CD14-positive monocyte (primary cell): ENCODE measurements at regions not wholly inside any gene's neighbourhood (a gene's known extent, or its start where the extent isn't known, plus 50 kb on each side); places are given as distances from the start of the nearest gene placed in this dataset.

ENCODE experiments used
- DNase-seq, 3 donors: peaks; one replicate each; pipeline ENCODE4 v3.0.0-alpha.2; 2011 to 2022
- H2AFZ ChIP-seq: 2 replicates; pipeline ENCODE4 v1.6.0; 2012; ENCODE audit warnings: mild to moderate bottlenecking, low read depth, low read length, inconsistent platforms; ENCODE audit not compliant: insufficient read depth, poor library complexity, severe bottlenecking
- H3K27ac ChIP-seq, 2 donors: 1 replicate in 1 of 2; 2 replicates in 1 of 2; pipeline ENCODE4 v1.5.1; 2012 to 2013; ENCODE audit warnings: low read length in 2 of 2, control low read depth in 1 of 2, inconsistent platforms in 1 of 2, low read depth in 1 of 2, mild to moderate bottlenecking in 1 of 2
- H3K27me3 ChIP-seq, 2 donors: one replicate each; pipeline versions ENCODE4 v1.6.0 to v1.6.1; 2011 to 2013; ENCODE audit warnings: low read length in 2 of 2; ENCODE audit not compliant: control insufficient read depth in 2 of 2, insufficient read depth in 2 of 2
- H3K36me3 ChIP-seq, 2 donors: replicated peaks in 1 of 2; 1 replicate in 1 of 2; 2 replicates in 1 of 2; pipeline versions ENCODE4 v1.5.1 to v1.6.1; 2012 to 2013; ENCODE audit warnings: low read length in 2 of 2, control low read depth in 1 of 2, inconsistent platforms in 1 of 2, mild to moderate bottlenecking in 1 of 2; ENCODE audit not compliant: insufficient read depth in 2 of 2, control insufficient read depth in 1 of 2
- H3K4me1 ChIP-seq, 2 donors: 1 replicate in 1 of 2; 2 replicates in 1 of 2; pipeline versions ENCODE4 v1.5.1 to v1.6.1; 2012 to 2013; ENCODE audit warnings: low read length in 2 of 2, control low read depth in 1 of 2, inconsistent platforms in 1 of 2, mild to moderate bottlenecking in 1 of 2, moderate library complexity in 1 of 2; ENCODE audit not compliant: insufficient read depth in 2 of 2, control insufficient read depth in 1 of 2
- H3K4me2 ChIP-seq: replicated peaks from 2 replicates; pipeline ENCODE3; 2012; ENCODE audit warnings: low read length, moderate library complexity, mild to moderate bottlenecking; ENCODE audit not compliant: poor library complexity, severe bottlenecking; ENCODE audit errors: extremely low read depth
- H3K4me3 ChIP-seq, 3 experiments: fragments of 200-600 bp in 1 of 3; sonication (generic) in 1 of 3; replicated peaks in 1 of 3; 1 replicate in 2 of 3; 2 replicates in 1 of 3; pipeline ENCODE4 v1.5.1; 2011 to 2013; ENCODE audit warnings: low read length in 3 of 3, mild to moderate bottlenecking in 3 of 3, control low read depth in 2 of 3, low read depth in 2 of 3, inconsistent platforms in 1 of 3, moderate library complexity in 1 of 3
- H3K79me2 ChIP-seq: 2 replicates; pipeline ENCODE4 v1.6.0; 2012; ENCODE audit warnings: mild to moderate bottlenecking, control low read depth, inconsistent platforms, low read length, moderate library complexity; ENCODE audit not compliant: insufficient read depth
- H3K9ac ChIP-seq: 2 replicates; pipeline ENCODE4 v1.6.0; 2017; ENCODE audit warnings: low read length, mild to moderate bottlenecking; ENCODE audit not compliant: insufficient read depth, poor library complexity, severe bottlenecking
- H3K9me3 ChIP-seq, 2 donors: replicated peaks in 1 of 2; 1 replicate in 1 of 2; 2 replicates in 1 of 2; pipeline versions ENCODE4 v1.5.1 to v1.6.1; 2012 to 2013; ENCODE audit warnings: low read length in 2 of 2, control low read depth in 1 of 2; ENCODE audit not compliant: control insufficient read depth in 1 of 2, insufficient read depth in 1 of 2
- H4K20me1 ChIP-seq: 2 replicates; pipeline ENCODE4 v1.6.0; 2012; ENCODE audit warnings: mild to moderate bottlenecking, low read length, control low read depth, moderate library complexity; ENCODE audit not compliant: insufficient read depth
- H3K27ac Mint-ChIP-seq, 7 donors: one replicate each; pipeline ENCODE4 v1.8.0; 2020; ENCODE audit warnings: mild to moderate bottlenecking in 7 of 7, mixed read lengths in 7 of 7, moderate library complexity in 6 of 7, inconsistent platforms in 2 of 7
- H3K27me3 Mint-ChIP-seq, 3 donors: one replicate each; pipeline ENCODE4 v1.8.0; 2021 to 2022; ENCODE audit warnings: low read depth in 3 of 3, mild to moderate bottlenecking in 3 of 3, mixed read lengths in 3 of 3, moderate library complexity in 3 of 3, inconsistent platforms in 1 of 3
- H3K36me3 Mint-ChIP-seq, 2 donors: one replicate each; pipeline ENCODE4 v1.8.0; 2020; ENCODE audit warnings: mixed read lengths in 2 of 2, inconsistent platforms in 1 of 2, mild to moderate bottlenecking in 1 of 2
- H3K4me1 Mint-ChIP-seq: one replicate; pipeline ENCODE4 v1.8.0; 2020; ENCODE audit warnings: mild to moderate bottlenecking, mixed read lengths
- H3K4me3 Mint-ChIP-seq, 2 donors: one replicate each; pipeline ENCODE4 v1.8.0; 2020; ENCODE audit warnings: mild to moderate bottlenecking in 2 of 2, mixed read lengths in 2 of 2, moderate library complexity in 1 of 2
- H3K9me3 Mint-ChIP-seq, 7 donors: one replicate each; pipeline ENCODE4 v1.8.0; 2020 to 2022; ENCODE audit warnings: mixed read lengths in 7 of 7, mild to moderate bottlenecking in 6 of 7, moderate library complexity in 6 of 7, inconsistent platforms in 2 of 7
- WGBS: methylation state at CpG from one replicate; pipeline ENCODE4 v1.1.5; 2013; ENCODE audit warnings: missing lambda C conversion rate; ENCODE audit not compliant: insufficient coverage; 5-methylcytosine and 5-hydroxymethylcytosine counted together
- intact Hi-C, 2 donors: fragments of 100-400 bp; cut with micrococcal nuclease; formaldehyde crosslinking; loops; one replicate each; pipeline versions ENCODE4 v1.15.0 to v1.15.1; 2023
- TF ChIP-seq, protein P1 (sequence below): fragments of 200-600 bp; IDR thresholded peaks from one replicate; pipeline ENCODE4 v1.8.0; 2022; ENCODE audit warnings: antibody characterized with exemption, mild to moderate bottlenecking

- no peaks in the 10 kb centered on the region for H3K4me1 Mint-ChIP-seq
- H3K4me3 ChIP-seq = no peak overlapping the region
- no peaks in the 10 kb centered on the region for H3K36me3 ChIP-seq
- TF ChIP-seq, protein P1, sequence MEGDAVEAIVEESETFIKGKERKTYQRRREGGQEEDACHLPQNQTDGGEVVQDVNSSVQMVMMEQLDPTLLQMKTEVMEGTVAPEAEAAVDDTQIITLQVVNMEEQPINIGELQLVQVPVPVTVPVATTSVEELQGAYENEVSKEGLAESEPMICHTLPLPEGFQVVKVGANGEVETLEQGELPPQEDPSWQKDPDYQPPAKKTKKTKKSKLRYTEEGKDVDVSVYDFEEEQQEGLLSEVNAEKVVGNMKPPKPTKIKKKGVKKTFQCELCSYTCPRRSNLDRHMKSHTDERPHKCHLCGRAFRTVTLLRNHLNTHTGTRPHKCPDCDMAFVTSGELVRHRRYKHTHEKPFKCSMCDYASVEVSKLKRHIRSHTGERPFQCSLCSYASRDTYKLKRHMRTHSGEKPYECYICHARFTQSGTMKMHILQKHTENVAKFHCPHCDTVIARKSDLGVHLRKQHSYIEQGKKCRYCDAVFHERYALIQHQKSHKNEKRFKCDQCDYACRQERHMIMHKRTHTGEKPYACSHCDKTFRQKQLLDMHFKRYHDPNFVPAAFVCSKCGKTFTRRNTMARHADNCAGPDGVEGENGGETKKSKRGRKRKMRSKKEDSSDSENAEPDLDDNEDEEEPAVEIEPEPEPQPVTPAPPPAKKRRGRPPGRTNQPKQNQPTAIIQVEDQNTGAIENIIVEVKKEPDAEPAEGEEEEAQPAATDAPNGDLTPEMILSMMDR = no peak
- H3K27me3 ChIP-seq = no peaks in the 10 kb centered on the region
- intact Hi-C loops = no loop called here
- no peaks in the 10 kb centered on the region for H3K79me2 ChIP-seq
- no peak overlapping the region for H3K27ac ChIP-seq
- DNase-seq = no peak
- H3K9ac ChIP-seq = no peak overlapping the region
- H2AFZ ChIP-seq = no peak overlapping the region
- H3K9me3 ChIP-seq = peaks cover 0 to 2% of the 10 kb centered on the region in 2 donors
- no peak overlapping the region for H3K4me3 Mint-ChIP-seq
- H3K27me3 Mint-ChIP-seq = peaks cover 0 to 3% (median 2%) of the 10 kb centered on the region in 3 donors
- no peak overlapping the region for H3K4me2 ChIP-seq
- H4K20me1 ChIP-seq = no peaks in the 10 kb centered on the region
- H3K27ac Mint-ChIP-seq = no peak overlapping the region
- H3K4me1 ChIP-seq = no peaks in the 10 kb centered on the region
- WGBS = 100% methylated on average over 1 of the region's 1 CpG
- peaks cover 0 to 4% (median 0%) of the 10 kb centered on the region in 7 donors for H3K9me3 Mint-ChIP-seq
- H3K36me3 Mint-ChIP-seq = no peaks in the 10 kb centered on the region
Observed at GRCh38 chr2:126996378-126996699, 97.6 kb downstream of the TEX51 start.
